Upper lobe of left lung (tissue), 4 donors: ENCODE measurements at regions not wholly inside any gene's neighbourhood (a gene's known extent, or its start where the extent isn't known, plus 50 kb on each side); places are given as distances from the start of the nearest gene placed in this dataset.

Source experiments
- EP300 ChIP-seq, 4 donors: sonication (generic); formaldehyde crosslinking; IDR thresholded peaks; one replicate each; pipeline ENCODE4 v1.5.1; 2017; ENCODE audit warnings: antibody characterized with exemption in 4 of 4, control low read depth in 2 of 4
- POLR2A ChIP-seq, 4 donors: fragments of 450-650 bp; IDR thresholded peaks; one replicate each; pipeline ENCODE4 v1.5.1; 2016 to 2017; ENCODE audit warnings: antibody characterized with exemption in 4 of 4, mild to moderate bottlenecking in 2 of 4
- POLR2AphosphoS5 ChIP-seq, 2 donors: sonication (generic); formaldehyde crosslinking; IDR thresholded peaks; one replicate each; pipeline ENCODE4 v1.5.1; 2017; ENCODE audit warnings: antibody characterized with exemption in 2 of 2
- TF ChIP-seq, protein P1 (sequence below), 6 experiments: fragments of 450-650 bp in 4 of 6; fragments of 200-600 bp in 2 of 6; sonication (generic) in 2 of 6; IDR thresholded peaks; one replicate each; pipeline ENCODE4 v1.5.1; 2016 to 2019; ENCODE audit warnings: antibody characterized with exemption in 6 of 6

DNA sequence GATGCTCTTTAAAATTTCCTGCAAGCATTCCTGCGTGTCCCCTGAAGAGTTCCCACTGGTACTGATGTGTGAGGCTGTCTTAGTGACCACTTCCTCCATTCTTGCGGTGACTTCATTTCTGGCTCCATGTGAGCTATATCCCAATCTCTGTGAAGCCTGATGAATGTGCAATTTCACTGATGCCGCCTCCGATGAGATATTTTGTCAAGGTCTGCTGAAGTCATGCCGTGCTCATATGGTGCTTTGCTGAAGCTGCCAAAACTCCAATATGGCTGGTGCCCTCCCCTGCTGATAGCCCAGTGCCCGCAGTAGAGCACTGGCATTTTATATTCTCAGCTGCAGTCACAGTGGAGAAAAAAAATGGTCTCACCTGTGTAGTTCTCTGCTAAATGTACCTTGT, 271.5 kb downstream of the EFHB start:
- TF ChIP-seq, protein P1, sequence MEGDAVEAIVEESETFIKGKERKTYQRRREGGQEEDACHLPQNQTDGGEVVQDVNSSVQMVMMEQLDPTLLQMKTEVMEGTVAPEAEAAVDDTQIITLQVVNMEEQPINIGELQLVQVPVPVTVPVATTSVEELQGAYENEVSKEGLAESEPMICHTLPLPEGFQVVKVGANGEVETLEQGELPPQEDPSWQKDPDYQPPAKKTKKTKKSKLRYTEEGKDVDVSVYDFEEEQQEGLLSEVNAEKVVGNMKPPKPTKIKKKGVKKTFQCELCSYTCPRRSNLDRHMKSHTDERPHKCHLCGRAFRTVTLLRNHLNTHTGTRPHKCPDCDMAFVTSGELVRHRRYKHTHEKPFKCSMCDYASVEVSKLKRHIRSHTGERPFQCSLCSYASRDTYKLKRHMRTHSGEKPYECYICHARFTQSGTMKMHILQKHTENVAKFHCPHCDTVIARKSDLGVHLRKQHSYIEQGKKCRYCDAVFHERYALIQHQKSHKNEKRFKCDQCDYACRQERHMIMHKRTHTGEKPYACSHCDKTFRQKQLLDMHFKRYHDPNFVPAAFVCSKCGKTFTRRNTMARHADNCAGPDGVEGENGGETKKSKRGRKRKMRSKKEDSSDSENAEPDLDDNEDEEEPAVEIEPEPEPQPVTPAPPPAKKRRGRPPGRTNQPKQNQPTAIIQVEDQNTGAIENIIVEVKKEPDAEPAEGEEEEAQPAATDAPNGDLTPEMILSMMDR (IDR thresholded peaks at IDR 0.05): no peak
- no peak for TF ChIP-seq POLR2A (IDR thresholded peaks at IDR 0.05)
- TF ChIP-seq EP300 (IDR thresholded peaks at IDR 0.05): no peak
- no peak for TF ChIP-seq POLR2AphosphoS5 (IDR thresholded peaks at IDR 0.05)
